ENCODE measurements at regions not wholly inside any gene's neighbourhood (a gene's known extent, or its start where the extent isn't known, plus 50 kb on each side); places are given as distances from the start of the nearest gene placed in this dataset.
"Not testable (repeated sequence)": the region's sequence is repeated elsewhere in the genome, so short reads cannot be mapped to it uniquely, and the experiment has no call there.

DNA sequence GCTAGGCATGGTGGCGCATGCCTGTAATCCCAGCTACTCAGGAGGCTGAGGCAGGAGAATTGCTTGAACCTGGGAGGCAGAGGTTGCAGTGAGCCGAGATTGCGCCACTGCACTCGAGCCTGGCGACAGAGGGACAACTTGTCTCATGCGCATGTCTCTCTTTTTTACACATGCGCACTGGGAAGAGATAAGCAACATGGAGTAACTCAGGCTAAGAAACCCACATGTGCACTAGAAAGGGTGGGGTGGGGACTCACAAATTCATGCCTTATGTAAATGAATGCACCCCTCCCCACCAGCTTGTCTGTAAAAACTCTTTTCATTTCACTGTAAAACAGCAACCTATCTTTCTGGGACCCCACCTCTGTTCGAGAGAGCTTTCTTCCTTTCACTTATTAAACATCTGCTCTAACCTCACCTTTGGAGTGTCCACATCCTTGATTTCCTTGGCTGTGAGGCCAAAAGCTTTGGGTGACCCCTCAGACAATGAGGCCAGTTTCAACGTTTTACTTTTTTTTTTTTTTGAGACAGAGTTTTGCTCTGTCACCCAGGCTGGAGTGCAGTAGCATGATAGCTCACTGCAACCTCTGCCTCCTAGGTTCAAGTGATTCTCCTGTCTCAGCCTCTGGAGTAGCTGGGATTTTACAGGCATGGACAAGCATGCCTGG, 91.6 kb upstream of the RMP24 start:
- Histone ChIP-seq H3K4me1 (ENCODE audit: insufficient read depth, poor library complexity, severe bottlenecking) (no peaks in the 10 kb centered on the region), H3K27me3 (ENCODE audit: insufficient read depth, poor library complexity, severe bottlenecking) (no peaks in the 10 kb centered on the region), H3K4me3 (ENCODE audit: severe bottlenecking) (no peak overlapping the region), H3K27ac (ENCODE audit: poor library complexity, severe bottlenecking) (no peak overlapping the region), H3K36me3 (ENCODE audit: low read depth) (no peaks in the 10 kb centered on the region), H3K9me3 (ENCODE audit: severe bottlenecking) (no peaks in the 10 kb centered on the region)
- DNase-seq (ENCODE audit: low spot score) = no peak
- TF ChIP-seq, protein P1, sequence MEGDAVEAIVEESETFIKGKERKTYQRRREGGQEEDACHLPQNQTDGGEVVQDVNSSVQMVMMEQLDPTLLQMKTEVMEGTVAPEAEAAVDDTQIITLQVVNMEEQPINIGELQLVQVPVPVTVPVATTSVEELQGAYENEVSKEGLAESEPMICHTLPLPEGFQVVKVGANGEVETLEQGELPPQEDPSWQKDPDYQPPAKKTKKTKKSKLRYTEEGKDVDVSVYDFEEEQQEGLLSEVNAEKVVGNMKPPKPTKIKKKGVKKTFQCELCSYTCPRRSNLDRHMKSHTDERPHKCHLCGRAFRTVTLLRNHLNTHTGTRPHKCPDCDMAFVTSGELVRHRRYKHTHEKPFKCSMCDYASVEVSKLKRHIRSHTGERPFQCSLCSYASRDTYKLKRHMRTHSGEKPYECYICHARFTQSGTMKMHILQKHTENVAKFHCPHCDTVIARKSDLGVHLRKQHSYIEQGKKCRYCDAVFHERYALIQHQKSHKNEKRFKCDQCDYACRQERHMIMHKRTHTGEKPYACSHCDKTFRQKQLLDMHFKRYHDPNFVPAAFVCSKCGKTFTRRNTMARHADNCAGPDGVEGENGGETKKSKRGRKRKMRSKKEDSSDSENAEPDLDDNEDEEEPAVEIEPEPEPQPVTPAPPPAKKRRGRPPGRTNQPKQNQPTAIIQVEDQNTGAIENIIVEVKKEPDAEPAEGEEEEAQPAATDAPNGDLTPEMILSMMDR (IDR thresholded peaks at IDR 0.05; ENCODE audit: poor library complexity, severe bottlenecking) = no peak
- no peak for ATAC-seq (ENCODE audit: low read depth)

DNA sequence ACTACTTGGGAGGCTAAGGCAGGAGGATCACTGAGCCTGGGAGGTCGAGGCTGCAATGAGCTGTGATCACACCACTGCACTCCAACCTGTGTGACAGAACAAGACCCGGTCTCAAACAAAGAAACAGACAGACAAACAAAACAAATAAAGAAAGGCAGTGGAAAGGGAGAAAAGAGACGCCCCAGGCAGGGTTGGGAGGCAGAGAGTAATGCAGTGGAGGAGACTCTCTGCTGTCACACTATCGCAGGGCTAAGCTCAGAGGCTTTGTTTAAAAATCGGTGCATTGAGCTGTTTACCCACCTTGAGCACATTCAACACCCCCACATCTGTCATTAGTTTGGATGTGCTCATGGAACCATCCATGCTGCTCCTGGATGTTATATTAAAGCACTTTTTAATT, 84.2 kb upstream of the RMP24 start:
- no peak overlapping the region for H3K4me3 ChIP-seq (ENCODE audit: severe bottlenecking)
- H3K27me3 ChIP-seq (ENCODE audit: insufficient read depth, poor library complexity, severe bottlenecking) = no peaks in the 10 kb centered on the region
- no peaks in the 10 kb centered on the region for H3K36me3 ChIP-seq (ENCODE audit: low read depth)
- no peaks in the 10 kb centered on the region for H3K4me1 ChIP-seq (ENCODE audit: insufficient read depth, poor library complexity, severe bottlenecking)
- no peaks in the 10 kb centered on the region for H3K9me3 ChIP-seq (ENCODE audit: severe bottlenecking)
- TF ChIP-seq, protein P1 (IDR thresholded peaks at IDR 0.05; ENCODE audit: poor library complexity, severe bottlenecking) = no peak
- no peak overlapping the region for H3K27ac ChIP-seq (ENCODE audit: poor library complexity, severe bottlenecking)
- no peak for ATAC-seq (ENCODE audit: low read depth)
- no peak for DNase-seq (ENCODE audit: low spot score)

DNA sequence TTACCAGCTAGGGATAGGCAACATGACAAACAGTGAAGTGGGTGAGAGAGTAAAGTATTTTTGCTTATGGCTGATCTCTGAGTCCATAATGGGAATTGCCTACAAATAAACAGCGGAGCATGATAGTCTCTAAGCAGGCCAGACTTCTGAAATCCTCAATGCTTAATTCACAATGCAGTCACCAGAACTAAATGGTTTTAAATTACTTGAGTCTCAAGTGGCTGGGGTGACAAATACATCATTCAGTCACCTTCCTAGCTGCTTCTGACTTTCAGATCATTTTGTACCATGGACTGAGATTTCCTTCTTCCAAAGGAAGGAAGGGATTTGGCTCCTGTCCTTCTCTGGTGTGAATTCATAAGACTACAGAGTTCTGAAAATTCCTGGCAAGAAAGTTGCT, 82.8 kb upstream of the RMP24 start:
- ATAC-seq (ENCODE audit: low read depth) = no peak
- Histone ChIP-seq H3K9me3 (ENCODE audit: severe bottlenecking) (no peaks in the 10 kb centered on the region), H3K4me1 (ENCODE audit: insufficient read depth, poor library complexity, severe bottlenecking) (no peaks in the 10 kb centered on the region), H3K36me3 (ENCODE audit: low read depth) (no peaks in the 10 kb centered on the region), H3K27me3 (ENCODE audit: insufficient read depth, poor library complexity, severe bottlenecking) (no peaks in the 10 kb centered on the region), H3K4me3 (ENCODE audit: severe bottlenecking) (no peak overlapping the region), H3K27ac (ENCODE audit: poor library complexity, severe bottlenecking) (no peak overlapping the region)
- no peak for DNase-seq (ENCODE audit: low spot score)
- TF ChIP-seq, protein P1 (IDR thresholded peaks at IDR 0.05; ENCODE audit: poor library complexity, severe bottlenecking) = no peak

DNA sequence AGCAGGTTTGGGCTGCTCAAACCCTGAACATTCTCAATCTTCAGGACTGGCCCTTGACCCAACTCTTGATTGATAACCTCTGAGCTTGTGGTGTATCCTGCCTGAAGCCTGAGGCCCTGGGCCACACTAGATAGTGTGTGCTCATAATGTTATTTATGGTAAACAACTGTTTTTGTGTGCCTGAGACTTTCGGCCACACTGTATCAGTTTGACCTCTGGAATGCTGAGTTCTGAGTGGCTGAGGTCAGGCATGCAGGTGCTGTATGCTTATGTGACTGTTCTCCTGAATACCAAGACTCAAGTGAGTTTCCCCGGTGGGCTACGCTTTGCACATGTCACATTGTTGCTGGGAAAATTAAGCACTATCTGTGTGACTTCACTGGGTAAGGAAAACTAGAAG, 82.2 kb upstream of the RMP24 start:
- Histone ChIP-seq H3K4me1 (ENCODE audit: insufficient read depth, poor library complexity, severe bottlenecking) (no peaks in the 10 kb centered on the region), H3K36me3 (ENCODE audit: low read depth) (no peaks in the 10 kb centered on the region), H3K4me3 (ENCODE audit: severe bottlenecking) (no peak overlapping the region), H3K9me3 (ENCODE audit: severe bottlenecking) (no peaks in the 10 kb centered on the region), H3K27ac (ENCODE audit: poor library complexity, severe bottlenecking) (no peak overlapping the region), H3K27me3 (ENCODE audit: insufficient read depth, poor library complexity, severe bottlenecking) (no peaks in the 10 kb centered on the region)
- ATAC-seq (ENCODE audit: low read depth) (no peak), DNase-seq (ENCODE audit: low spot score) (no peak)
- TF ChIP-seq, protein P1 (IDR thresholded peaks at IDR 0.05; ENCODE audit: poor library complexity, severe bottlenecking) = no peak

DNA sequence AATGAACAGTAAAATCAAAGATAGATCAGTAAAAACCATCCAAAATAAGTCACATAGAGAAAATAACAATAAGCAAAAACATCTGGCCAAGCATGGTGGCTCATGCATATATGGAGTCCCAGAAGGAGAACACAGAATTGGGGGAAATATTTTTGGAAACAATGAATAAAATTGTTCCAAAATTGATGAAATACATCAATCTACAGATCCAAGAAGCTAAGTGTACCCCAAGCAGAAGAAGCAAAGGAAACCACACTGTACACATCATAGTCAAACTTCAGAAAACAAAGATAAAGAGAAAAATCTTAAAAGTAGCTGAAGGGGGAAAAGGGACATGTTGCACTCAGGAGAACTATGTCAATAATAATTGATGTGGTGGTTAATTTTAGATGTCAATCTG, 80.4 kb upstream of the RMP24 start:
- TF ChIP-seq, protein P1 (IDR thresholded peaks at IDR 0.05; ENCODE audit: poor library complexity, severe bottlenecking) = no peak
- Histone ChIP-seq H3K9me3 (ENCODE audit: severe bottlenecking) (no peaks in the 10 kb centered on the region), H3K4me1 (ENCODE audit: insufficient read depth, poor library complexity, severe bottlenecking) (no peaks in the 10 kb centered on the region), H3K36me3 (ENCODE audit: low read depth) (no peaks in the 10 kb centered on the region), H3K27ac (ENCODE audit: poor library complexity, severe bottlenecking) (no peak overlapping the region), H3K4me3 (ENCODE audit: severe bottlenecking) (no peak overlapping the region), H3K27me3 (ENCODE audit: insufficient read depth, poor library complexity, severe bottlenecking) (no peaks in the 10 kb centered on the region)
- DNase-seq (ENCODE audit: low spot score) (no peak), ATAC-seq (ENCODE audit: low read depth) (no peak)

DNA sequence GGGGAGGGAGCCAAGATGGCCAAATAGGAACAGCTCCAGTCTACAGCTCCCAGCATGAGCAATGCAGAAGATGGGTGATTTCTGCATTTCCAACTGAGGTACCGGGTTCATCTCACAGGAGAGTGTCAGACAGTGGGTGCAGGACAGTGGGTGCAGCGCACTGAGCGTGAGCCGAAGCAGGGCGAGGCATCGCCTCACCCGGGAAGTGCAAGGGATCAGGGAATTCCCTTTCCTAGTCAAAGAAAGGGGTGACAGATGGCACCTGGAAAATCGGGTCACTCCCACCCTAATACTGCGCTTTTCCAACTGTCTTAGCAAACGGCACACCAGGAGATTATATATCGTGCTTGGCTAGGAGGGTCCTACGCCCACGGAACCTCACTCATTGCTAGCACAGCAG, 75.0 kb upstream of the RMP24 start:
- H3K4me1 ChIP-seq (ENCODE audit: insufficient read depth, poor library complexity, severe bottlenecking); H3K27me3 ChIP-seq (ENCODE audit: insufficient read depth, poor library complexity, severe bottlenecking); ATAC-seq (ENCODE audit: low read depth); H3K36me3 ChIP-seq (ENCODE audit: low read depth); H3K27ac ChIP-seq (ENCODE audit: poor library complexity, severe bottlenecking); H3K4me3 ChIP-seq (ENCODE audit: severe bottlenecking); DNase-seq (ENCODE audit: low spot score); H3K9me3 ChIP-seq (ENCODE audit: severe bottlenecking): not testable (repeated sequence)

All from RWPE2 (cell line).